Mesenteric fat pad (tissue), 1 donor: ENCODE measurements at regions not wholly inside any gene's neighbourhood (a gene's known extent, or its start where the extent isn't known, plus 50 kb on each side); places are given as distances from the start of the nearest gene placed in this dataset.
"Not testable (repeated sequence)": the region's sequence is repeated elsewhere in the genome, so short reads cannot be mapped to it uniquely, and the experiment has no call there.

ENCODE experiments used
- DNase-seq: peaks from one replicate; pipeline ENCODE4 v3.0.0-alpha.2; 2020; ENCODE audit warnings: low spot score
- donor health status: DM: yes; HTN: yes; CAD: no.

- DNase-seq = not testable (repeated sequence)
These were observed 77.9 kb upstream of the SFRP2 start for GRCh38 chr4:153866766-153867165.

GRCh38 chr4:153852501-153852900, 63.6 kb upstream of the SFRP2 start:
- no peak for DNase-seq

- DNase-seq = no peak
These were observed 61.8 kb upstream of the SFRP2 start for GRCh38 chr4:153850533-153851280.

DNA sequence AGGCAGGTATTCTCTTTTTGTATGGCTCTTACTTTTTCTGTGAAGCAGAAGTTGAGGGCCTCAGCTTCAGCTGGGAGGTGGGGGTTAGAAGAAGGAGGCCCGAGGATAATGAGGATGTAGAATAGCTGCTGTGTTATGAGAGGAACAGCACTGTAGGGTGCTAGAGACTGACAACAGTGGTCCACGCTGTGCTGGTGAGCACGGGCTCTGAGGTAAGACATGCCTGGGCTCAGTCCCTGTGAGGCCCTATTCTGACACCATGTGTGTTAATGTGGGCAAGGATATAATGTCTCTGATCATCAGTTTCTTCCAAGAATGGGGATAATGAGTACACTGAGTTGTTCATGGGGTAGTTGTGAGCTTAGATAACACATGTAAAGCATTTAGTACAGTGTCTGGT, 55.3 kb upstream of the SFRP2 start:
- no peak for DNase-seq
